Glutamatergic neuron (in vitro differentiated cells): ENCODE measurements at regions not wholly inside any gene's neighbourhood (a gene's known extent, or its start where the extent isn't known, plus 50 kb on each side); places are given as distances from the start of the nearest gene placed in this dataset.

Experiments used
- DNase-seq: peaks from one replicate; pipeline ENCODE4 v3.0.0; 2022
- H3K27ac Mint-ChIP-seq: one replicate; pipeline ENCODE4 v1.8.0; 2020; ENCODE audit warnings: mild to moderate bottlenecking, mixed read lengths, inconsistent platforms; ENCODE audit not compliant: unreplicated experiment
- H3K27me3 Mint-ChIP-seq: one replicate; pipeline ENCODE4 v1.8.0; 2020; ENCODE audit warnings: mild to moderate bottlenecking, moderate library complexity, mixed read lengths, inconsistent platforms; ENCODE audit not compliant: unreplicated experiment
- H3K36me3 Mint-ChIP-seq: one replicate; pipeline ENCODE4 v1.8.0; 2020; ENCODE audit warnings: mild to moderate bottlenecking, mixed read lengths, inconsistent platforms; ENCODE audit not compliant: unreplicated experiment
- H3K4me1 Mint-ChIP-seq: one replicate; pipeline ENCODE4 v1.8.0; 2020; ENCODE audit warnings: mild to moderate bottlenecking, low read depth, mixed read lengths, inconsistent platforms; ENCODE audit not compliant: unreplicated experiment
- H3K4me3 Mint-ChIP-seq: one replicate; pipeline ENCODE4 v1.8.0; 2020; ENCODE audit warnings: mild to moderate bottlenecking, mixed read lengths, inconsistent platforms; ENCODE audit not compliant: unreplicated experiment
- H3K9me3 Mint-ChIP-seq: one replicate; pipeline ENCODE4 v1.8.0; 2020; ENCODE audit warnings: mild to moderate bottlenecking, moderate library complexity, mixed read lengths, inconsistent platforms; ENCODE audit not compliant: unreplicated experiment
- CTCF ChIP-seq: fragments of 200-600 bp; sonication (generic); IDR thresholded peaks from one replicate; pipeline ENCODE4 v1.5.0; 2021; ENCODE audit not compliant: partially characterized antibody, unreplicated experiment

GRCh38 chr21:38979271-38980121 lies 173.8 kb downstream of the ETS2 start:
- Mint-ChIP-seq H3K9me3 (peaks cover 4% of the 10 kb centered on the region), H3K4me1 (no peaks in the 10 kb centered on the region), H3K27me3 (peaks cover 2% of the 10 kb centered on the region), H3K4me3 (no peak overlapping the region), H3K36me3 (no peaks in the 10 kb centered on the region), H3K27ac (no peak overlapping the region)
- TF ChIP-seq CTCF = no peak
- DNase-seq = no peak

- no peak overlapping the region for H3K27ac Mint-ChIP-seq
- no peak overlapping the region for H3K4me3 Mint-ChIP-seq
- H3K27me3 Mint-ChIP-seq = peaks cover 2% of the 10 kb centered on the region
- peaks cover 2% of the 10 kb centered on the region for H3K9me3 Mint-ChIP-seq
- H3K36me3 Mint-ChIP-seq = no peaks in the 10 kb centered on the region
- TF ChIP-seq CTCF = no peak
- DNase-seq = no peak
- no peaks in the 10 kb centered on the region for H3K4me1 Mint-ChIP-seq
Observed at GRCh38 chr21:38976900-38977299, 171.2 kb downstream of the ETS2 start.

GRCh38 chr21:38973552-38973951 lies 167.8 kb downstream of the ETS2 start:
- Mint-ChIP-seq H3K27me3 (peaks cover 2% of the 10 kb centered on the region), H3K36me3 (no peaks in the 10 kb centered on the region)

GRCh38 chr21:38972078-38972477 lies 166.3 kb downstream of the ETS2 start:
- TF ChIP-seq CTCF = no peak
- Mint-ChIP-seq H3K9me3 (peaks cover 5% of the 10 kb centered on the region), H3K27me3 (peaks cover 2% of the 10 kb centered on the region), H3K4me3 (no peak overlapping the region), H3K27ac (no peak overlapping the region), H3K4me1 (no peaks in the 10 kb centered on the region), H3K36me3 (no peaks in the 10 kb centered on the region)
- no peak for DNase-seq

More at GRCh38 chr21:38973552-38973951, 167.8 kb downstream of the ETS2 start:
- no peaks in the 10 kb centered on the region for H3K4me1 Mint-ChIP-seq
- no peak for TF ChIP-seq CTCF
- no peak overlapping the region for H3K4me3 Mint-ChIP-seq
- no peak for DNase-seq
- H3K9me3 Mint-ChIP-seq = peaks cover 5% of the 10 kb centered on the region
- H3K27ac Mint-ChIP-seq = no peak overlapping the region

GRCh38 chr21:38970765-38971164 lies 165.0 kb downstream of the ETS2 start:
- DNase-seq = no peak
- no peak overlapping the region for H3K4me3 Mint-ChIP-seq
- H3K36me3 Mint-ChIP-seq = no peaks in the 10 kb centered on the region
- no peaks in the 10 kb centered on the region for H3K27me3 Mint-ChIP-seq
- H3K27ac Mint-ChIP-seq = no peak overlapping the region
- H3K4me1 Mint-ChIP-seq = no peaks in the 10 kb centered on the region
- H3K9me3 Mint-ChIP-seq = peaks cover 5% of the 10 kb centered on the region
- no peak for TF ChIP-seq CTCF
